NCI-H1930 (cell line): ENCODE measurements at regions not wholly inside any gene's neighbourhood (a gene's known extent, or its start where the extent isn't known, plus 50 kb on each side); places are given as distances from the start of the nearest gene placed in this dataset.
"Not testable (repeated sequence)": the region's sequence is repeated elsewhere in the genome, so short reads cannot be mapped to it uniquely, and the experiment has no call there.

ENCODE experiments used
- DNase-seq, 2 experiments: peaks; one replicate each; lab custom pipeline; 2025; lab: John Stamatoyannopoulos, UW

- DNase-seq, result no peak
Measured at GRCh38 chr3:4222574-4223175, 80.5 kb upstream of the SETMAR start.

- no peak for DNase-seq
Measured at GRCh38 chr3:4223777-4224176, 79.4 kb upstream of the SETMAR start.

- no peak for DNase-seq
Measured at GRCh38 chr3:4224331-4224730, 78.8 kb upstream of the SETMAR start.

GRCh38 chr3:4225005-4225471 is 78.1 kb upstream of the SETMAR start:
- DNase-seq, result no peak

- DNase-seq, result no peak
Measured at GRCh38 chr3:4228295-4228694, 74.9 kb upstream of the SETMAR start.

GRCh38 chr3:4231041-4231440 is 72.1 kb upstream of the SETMAR start:
- no peak for DNase-seq

- DNase-seq, result no peak
Measured at GRCh38 chr3:4232798-4233197, 70.4 kb upstream of the SETMAR start.

- no peak for DNase-seq
Measured at GRCh38 chr3:4233488-4233887, 69.7 kb upstream of the SETMAR start.

GRCh38 chr3:4234889-4235288 is 68.3 kb upstream of the SETMAR start:
- DNase-seq, result no peak

GRCh38 chr3:4235690-4236089 is 67.5 kb upstream of the SETMAR start:
- DNase-seq, result no peak

- DNase-seq, result no peak
Measured at GRCh38 chr3:4241595-4242170, 61.5 kb upstream of the SETMAR start.

- no peak for DNase-seq
Measured at GRCh38 chr3:4245671-4246070, 57.5 kb upstream of the SETMAR start.

GRCh38 chr3:4247391-4247790 is 55.8 kb upstream of the SETMAR start:
- no peak for DNase-seq

GRCh38 chr3:4250064-4250463 is 53.1 kb upstream of the SETMAR start:
- DNase-seq, result no peak

GRCh38 chr3:4251412-4251811 is 51.8 kb upstream of the SETMAR start:
- DNase-seq, result no peak

GRCh38 chr3:4253072-4253832 is 49.9 kb upstream of the SETMAR start:
- DNase-seq, result not testable (repeated sequence)
